ENCODE measurements at regions not wholly inside any gene's neighbourhood (a gene's known extent, or its start where the extent isn't known, plus 50 kb on each side); places are given as distances from the start of the nearest gene placed in this dataset.

DNA sequence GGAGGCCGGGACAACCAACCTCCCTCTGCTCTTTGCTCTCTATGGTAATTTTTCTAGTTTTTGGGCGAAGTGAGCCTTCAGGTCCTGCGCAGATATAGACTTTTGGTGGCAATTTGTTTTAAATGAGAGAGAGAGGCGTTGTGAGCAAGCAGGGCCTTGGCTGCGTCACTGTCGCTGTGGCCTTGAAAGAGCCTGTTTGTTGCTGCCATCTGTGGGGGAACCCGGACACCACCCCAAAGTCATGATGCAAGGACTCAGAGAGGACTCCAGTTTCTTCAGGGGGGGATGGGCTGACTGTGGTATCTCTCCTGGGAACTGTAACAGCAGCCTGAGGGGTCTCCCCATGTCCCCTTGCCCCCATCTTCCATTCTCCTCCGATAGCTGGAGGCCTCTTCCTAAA is 462.7 kb upstream of the SULF2 start:
- Histone ChIP-seq H3K27me3 (ENCODE audit: insufficient read depth, poor library complexity, severe bottlenecking) (no peaks in the 10 kb centered on the region), H3K27ac (replicated peaks) (no peak overlapping the region), H3K4me3 (replicated peaks; ENCODE audit: insufficient read depth, low read length) (no peak overlapping the region)
- TF ChIP-seq, protein P1, sequence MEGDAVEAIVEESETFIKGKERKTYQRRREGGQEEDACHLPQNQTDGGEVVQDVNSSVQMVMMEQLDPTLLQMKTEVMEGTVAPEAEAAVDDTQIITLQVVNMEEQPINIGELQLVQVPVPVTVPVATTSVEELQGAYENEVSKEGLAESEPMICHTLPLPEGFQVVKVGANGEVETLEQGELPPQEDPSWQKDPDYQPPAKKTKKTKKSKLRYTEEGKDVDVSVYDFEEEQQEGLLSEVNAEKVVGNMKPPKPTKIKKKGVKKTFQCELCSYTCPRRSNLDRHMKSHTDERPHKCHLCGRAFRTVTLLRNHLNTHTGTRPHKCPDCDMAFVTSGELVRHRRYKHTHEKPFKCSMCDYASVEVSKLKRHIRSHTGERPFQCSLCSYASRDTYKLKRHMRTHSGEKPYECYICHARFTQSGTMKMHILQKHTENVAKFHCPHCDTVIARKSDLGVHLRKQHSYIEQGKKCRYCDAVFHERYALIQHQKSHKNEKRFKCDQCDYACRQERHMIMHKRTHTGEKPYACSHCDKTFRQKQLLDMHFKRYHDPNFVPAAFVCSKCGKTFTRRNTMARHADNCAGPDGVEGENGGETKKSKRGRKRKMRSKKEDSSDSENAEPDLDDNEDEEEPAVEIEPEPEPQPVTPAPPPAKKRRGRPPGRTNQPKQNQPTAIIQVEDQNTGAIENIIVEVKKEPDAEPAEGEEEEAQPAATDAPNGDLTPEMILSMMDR (IDR thresholded peaks at IDR 0.05; ENCODE audit: insufficient read depth, low read length): no peak
- TF ChIP-seq, protein P2, sequence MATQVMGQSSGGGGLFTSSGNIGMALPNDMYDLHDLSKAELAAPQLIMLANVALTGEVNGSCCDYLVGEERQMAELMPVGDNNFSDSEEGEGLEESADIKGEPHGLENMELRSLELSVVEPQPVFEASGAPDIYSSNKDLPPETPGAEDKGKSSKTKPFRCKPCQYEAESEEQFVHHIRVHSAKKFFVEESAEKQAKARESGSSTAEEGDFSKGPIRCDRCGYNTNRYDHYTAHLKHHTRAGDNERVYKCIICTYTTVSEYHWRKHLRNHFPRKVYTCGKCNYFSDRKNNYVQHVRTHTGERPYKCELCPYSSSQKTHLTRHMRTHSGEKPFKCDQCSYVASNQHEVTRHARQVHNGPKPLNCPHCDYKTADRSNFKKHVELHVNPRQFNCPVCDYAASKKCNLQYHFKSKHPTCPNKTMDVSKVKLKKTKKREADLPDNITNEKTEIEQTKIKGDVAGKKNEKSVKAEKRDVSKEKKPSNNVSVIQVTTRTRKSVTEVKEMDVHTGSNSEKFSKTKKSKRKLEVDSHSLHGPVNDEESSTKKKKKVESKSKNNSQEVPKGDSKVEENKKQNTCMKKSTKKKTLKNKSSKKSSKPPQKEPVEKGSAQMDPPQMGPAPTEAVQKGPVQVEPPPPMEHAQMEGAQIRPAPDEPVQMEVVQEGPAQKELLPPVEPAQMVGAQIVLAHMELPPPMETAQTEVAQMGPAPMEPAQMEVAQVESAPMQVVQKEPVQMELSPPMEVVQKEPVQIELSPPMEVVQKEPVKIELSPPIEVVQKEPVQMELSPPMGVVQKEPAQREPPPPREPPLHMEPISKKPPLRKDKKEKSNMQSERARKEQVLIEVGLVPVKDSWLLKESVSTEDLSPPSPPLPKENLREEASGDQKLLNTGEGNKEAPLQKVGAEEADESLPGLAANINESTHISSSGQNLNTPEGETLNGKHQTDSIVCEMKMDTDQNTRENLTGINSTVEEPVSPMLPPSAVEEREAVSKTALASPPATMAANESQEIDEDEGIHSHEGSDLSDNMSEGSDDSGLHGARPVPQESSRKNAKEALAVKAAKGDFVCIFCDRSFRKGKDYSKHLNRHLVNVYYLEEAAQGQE (IDR thresholded peaks at IDR 0.05; ENCODE audit: insufficient replicate concordance, low read depth): no peak
- no peak for TF ChIP-seq GABPA (IDR thresholded peaks at IDR 0.05; ENCODE audit: low read depth)
- no peak for TF ChIP-seq POLR2AphosphoS5 (IDR thresholded peaks at IDR 0.05; ENCODE audit: low read depth)
- TF ChIP-seq SPI1 (IDR thresholded peaks at IDR 0.05; ENCODE audit: borderline replicate concordance, low read depth): no peak
- no peak for DNase-seq (ENCODE audit: low read depth in 1 of 2, low spot score in 1 of 2)

DNA sequence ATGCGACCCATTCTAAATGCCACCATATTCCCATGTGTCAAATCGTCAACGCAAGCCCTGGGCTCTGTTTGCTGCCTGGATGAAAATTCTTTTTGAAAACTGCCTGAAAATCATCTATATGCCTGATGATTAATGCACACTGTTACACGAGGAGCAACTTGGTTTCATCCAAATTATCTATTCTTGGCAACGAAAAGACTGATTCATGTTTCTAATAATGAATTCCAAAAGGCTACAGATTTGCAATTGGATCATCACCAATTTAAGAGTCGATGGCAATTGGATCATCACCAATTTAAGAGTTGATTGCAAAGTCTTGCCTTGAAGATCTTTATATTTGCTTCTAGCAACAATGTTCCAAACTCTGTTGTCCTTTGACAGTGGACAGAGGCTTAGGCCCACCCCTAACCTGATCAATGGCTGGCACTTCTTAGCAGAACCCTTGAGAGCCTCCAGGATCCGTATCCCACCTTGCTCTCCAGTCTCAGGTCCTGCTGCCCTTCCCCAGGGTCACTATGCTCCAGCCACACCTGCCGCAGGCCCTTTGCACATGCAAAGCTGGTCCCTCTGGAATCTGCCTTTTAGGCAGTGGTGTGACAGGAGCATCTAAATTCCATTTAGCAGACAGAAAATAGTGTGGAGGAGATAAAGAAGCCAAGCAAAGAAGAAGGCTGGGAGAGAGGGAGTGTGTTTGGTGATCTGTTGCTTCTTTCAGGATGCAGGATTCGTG is 460.9 kb upstream of the SULF2 start:
- Histone ChIP-seq H3K27ac (replicated peaks) (no peak overlapping the region), H3K27me3 (ENCODE audit: insufficient read depth, poor library complexity, severe bottlenecking) (no peaks in the 10 kb centered on the region)
- TF ChIP-seq, protein P2 (IDR thresholded peaks at IDR 0.05; ENCODE audit: insufficient replicate concordance, low read depth): no peak
- no peak for TF ChIP-seq SPI1 (IDR thresholded peaks at IDR 0.05; ENCODE audit: borderline replicate concordance, low read depth)
- TF ChIP-seq, protein P1 (IDR thresholded peaks at IDR 0.05; ENCODE audit: insufficient read depth, low read length): no peak
- TF ChIP-seq GABPA (IDR thresholded peaks at IDR 0.05; ENCODE audit: low read depth): no peak

DNA sequence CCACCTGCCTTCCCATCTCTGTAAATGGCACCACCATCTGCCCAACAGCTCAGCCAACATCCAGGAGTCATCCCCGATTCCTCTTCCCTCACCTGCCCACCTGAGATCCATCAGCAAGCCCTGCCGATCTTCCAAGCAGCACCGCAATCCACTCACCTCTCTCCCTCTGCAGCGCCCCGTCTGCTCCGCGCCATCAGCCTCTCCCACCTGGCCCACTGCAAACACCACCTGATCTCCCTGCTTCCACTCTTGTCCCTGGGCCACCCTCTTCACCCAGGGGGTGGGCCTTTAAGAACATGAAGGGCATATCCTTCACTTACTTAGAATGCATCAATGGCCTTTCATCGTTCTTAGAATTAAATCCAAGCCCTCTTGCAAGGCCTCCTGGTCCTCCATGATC is 457.3 kb upstream of the SULF2 start:
- DNase-seq (ENCODE audit: low read depth in 1 of 2, low spot score in 1 of 2): no peak
- TF ChIP-seq SPI1 (IDR thresholded peaks at IDR 0.05; ENCODE audit: borderline replicate concordance, low read depth) (no peak), POLR2AphosphoS5 (IDR thresholded peaks at IDR 0.05; ENCODE audit: low read depth) (no peak), GABPA (IDR thresholded peaks at IDR 0.05; ENCODE audit: low read depth) (no peak)
- TF ChIP-seq, protein P1 (IDR thresholded peaks at IDR 0.05; ENCODE audit: insufficient read depth, low read length): no peak
- Histone ChIP-seq H3K4me3 (replicated peaks; ENCODE audit: insufficient read depth, low read length) (no peak overlapping the region), H3K27ac (replicated peaks) (no peak overlapping the region), H3K27me3 (ENCODE audit: insufficient read depth, poor library complexity, severe bottlenecking) (no peaks in the 10 kb centered on the region)

More for the DNA sequence above, 460.9 kb upstream of the SULF2 start:
- DNase-seq (ENCODE audit: low read depth in 1 of 2, low spot score in 1 of 2): no peak
- no peak overlapping the region for H3K4me3 ChIP-seq (replicated peaks; ENCODE audit: insufficient read depth, low read length)

DNA sequence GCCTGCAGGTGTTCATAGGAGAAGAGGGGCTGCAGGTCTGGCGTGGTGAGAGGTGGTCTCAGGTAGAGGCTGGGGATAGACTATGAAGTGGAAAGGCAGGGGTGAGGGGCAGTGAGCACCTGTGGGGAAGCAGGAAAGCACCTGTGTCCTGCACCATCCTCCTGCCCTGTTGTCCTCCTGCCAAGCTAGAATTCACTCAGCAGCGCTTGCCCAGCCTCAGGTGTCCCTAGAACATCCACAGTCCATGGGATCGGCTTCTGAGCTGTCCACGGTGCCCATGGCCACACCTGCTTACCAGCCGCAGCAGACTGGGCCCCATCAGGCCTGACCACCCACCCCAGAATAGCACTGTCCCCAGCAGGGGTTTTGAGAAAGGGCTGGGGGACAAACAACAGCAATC is 456.2 kb upstream of the SULF2 start:
- DNase-seq (ENCODE audit: low read depth in 1 of 2, low spot score in 1 of 2): no peak
- TF ChIP-seq, protein P1 (IDR thresholded peaks at IDR 0.05; ENCODE audit: insufficient read depth, low read length): no peak
- TF ChIP-seq, protein P2 (IDR thresholded peaks at IDR 0.05; ENCODE audit: insufficient replicate concordance, low read depth): no peak
- no peak overlapping the region for H3K27ac ChIP-seq (replicated peaks)
- H3K4me3 ChIP-seq (replicated peaks; ENCODE audit: insufficient read depth, low read length): no peak overlapping the region
- no peaks in the 10 kb centered on the region for H3K27me3 ChIP-seq (ENCODE audit: insufficient read depth, poor library complexity, severe bottlenecking)
